Astrocyte (in vitro differentiated cells and primary cell): ENCODE measurements at regions not wholly inside any gene's neighbourhood (a gene's known extent, or its start where the extent isn't known, plus 50 kb on each side); places are given as distances from the start of the nearest gene placed in this dataset.

Experiments
- DNase-seq: peaks from one replicate; pipeline ENCODE4 v3.0.0-alpha.2; 2010; ENCODE audit warnings: low read depth
- FAIRE-seq: peaks from 2 replicates; lab custom pipeline; 2011; peaks lifted over from hg19 to GRCh38; lab: Jason Lieb, UNC
- H2AFZ ChIP-seq: 2 replicates; pipeline ENCODE4 v1.6.0; 2012; ENCODE audit warnings: low read depth, low read length, inconsistent platforms
- H3K27ac ChIP-seq: 2 replicates; pipeline ENCODE4 v1.5.1; 2011; ENCODE audit warnings: low read depth, low read length, inconsistent platforms
- H3K27me3 ChIP-seq: 2 replicates; pipeline ENCODE4 v1.6.0; 2011; ENCODE audit warnings: low read length, inconsistent platforms; ENCODE audit not compliant: insufficient read depth
- H3K36me3 ChIP-seq: 2 replicates; pipeline ENCODE4 v1.5.1; 2011; ENCODE audit warnings: low read length, inconsistent platforms; ENCODE audit not compliant: insufficient read depth
- H3K4me1 ChIP-seq: 2 replicates; pipeline ENCODE4 v1.5.1; 2011; ENCODE audit warnings: low read length, inconsistent platforms; ENCODE audit not compliant: insufficient read depth
- H3K4me2 ChIP-seq: 2 replicates; pipeline ENCODE4 v1.6.0; 2012; ENCODE audit warnings: low read length, inconsistent platforms
- H3K4me3 ChIP-seq: 2 replicates; pipeline ENCODE4 v1.5.1; 2011; ENCODE audit warnings: low read depth, mild to moderate bottlenecking, low read length, inconsistent platforms; ENCODE audit not compliant: insufficient read depth
- H3K79me2 ChIP-seq: 2 replicates; pipeline ENCODE4 v1.6.0; 2012; ENCODE audit warnings: mild to moderate bottlenecking, low read length, inconsistent platforms; ENCODE audit not compliant: insufficient read depth
- H3K9ac ChIP-seq: 2 replicates; pipeline ENCODE4 v1.6.0; 2012; ENCODE audit warnings: mild to moderate bottlenecking, low read length, inconsistent platforms
- H3K9me3 ChIP-seq: 2 replicates; pipeline ENCODE4 v1.5.1; 2012; ENCODE audit warnings: low read depth, mild to moderate bottlenecking, low read length, inconsistent platforms; ENCODE audit not compliant: insufficient read depth
- H4K20me1 ChIP-seq: 2 replicates; pipeline ENCODE4 v1.6.0; 2012; ENCODE audit warnings: low read length, inconsistent platforms; ENCODE audit not compliant: insufficient read depth
- H3K27ac Mint-ChIP-seq: one replicate; pipeline ENCODE4 v1.8.0; 2021; ENCODE audit warnings: mild to moderate bottlenecking, mixed read lengths; ENCODE audit not compliant: unreplicated experiment
- H3K27me3 Mint-ChIP-seq: one replicate; pipeline ENCODE4 v1.8.0; 2021; ENCODE audit warnings: low read depth, mixed read lengths; ENCODE audit not compliant: unreplicated experiment
- H3K36me3 Mint-ChIP-seq: one replicate; pipeline ENCODE4 v1.8.0; 2021; ENCODE audit warnings: low read depth, mixed read lengths; ENCODE audit not compliant: unreplicated experiment
- H3K4me1 Mint-ChIP-seq: one replicate; pipeline ENCODE4 v1.8.0; 2021; ENCODE audit warnings: low read depth, mixed read lengths; ENCODE audit not compliant: unreplicated experiment
- H3K4me3 Mint-ChIP-seq: one replicate; pipeline ENCODE4 v1.8.0; 2021; ENCODE audit warnings: mild to moderate bottlenecking, moderate library complexity, mixed read lengths; ENCODE audit not compliant: unreplicated experiment
- H3K9me3 Mint-ChIP-seq: one replicate; pipeline ENCODE4 v1.8.0; 2021; ENCODE audit warnings: mild to moderate bottlenecking, mixed read lengths; ENCODE audit not compliant: unreplicated experiment
- EZH2 ChIP-seq: IDR thresholded peaks from 2 replicates; pipeline ENCODE4 v1.6.1; 2012; ENCODE audit warnings: mild to moderate bottlenecking, low read length, inconsistent platforms; ENCODE audit not compliant: insufficient read depth
- TF ChIP-seq, protein P1 (sequence below): IDR thresholded peaks from 2 replicates; pipeline ENCODE4 v1.5.1; 2011; ENCODE audit warnings: low read depth, mild to moderate bottlenecking, inconsistent platforms, low read length, moderate library complexity; ENCODE audit not compliant: insufficient read depth

GRCh38 chr4:13986548-13986947, 359.0 kb upstream of the BOD1L1 start:
- peak overlapping the region; percentile 51 for H3K27ac ChIP-seq
- Mint-ChIP-seq H3K4me3 (no peak overlapping the region), H3K36me3 (no peaks in the 10 kb centered on the region), H3K9me3 (peaks cover 4% of the 10 kb centered on the region), H3K27me3 (peaks cover 30% of the 10 kb centered on the region), H3K4me1 (peaks cover 46% of the 10 kb centered on the region), H3K27ac (no peak overlapping the region)
- H3K36me3 ChIP-seq = no peaks in the 10 kb centered on the region
- FAIRE-seq (no peak), DNase-seq (no peak)
- no peak overlapping the region for H3K9ac ChIP-seq
- no peaks in the 10 kb centered on the region for H3K79me2 ChIP-seq
- H3K4me2 ChIP-seq = no peak overlapping the region
- no peaks in the 10 kb centered on the region for H3K9me3 ChIP-seq
- TF ChIP-seq, protein P1, sequence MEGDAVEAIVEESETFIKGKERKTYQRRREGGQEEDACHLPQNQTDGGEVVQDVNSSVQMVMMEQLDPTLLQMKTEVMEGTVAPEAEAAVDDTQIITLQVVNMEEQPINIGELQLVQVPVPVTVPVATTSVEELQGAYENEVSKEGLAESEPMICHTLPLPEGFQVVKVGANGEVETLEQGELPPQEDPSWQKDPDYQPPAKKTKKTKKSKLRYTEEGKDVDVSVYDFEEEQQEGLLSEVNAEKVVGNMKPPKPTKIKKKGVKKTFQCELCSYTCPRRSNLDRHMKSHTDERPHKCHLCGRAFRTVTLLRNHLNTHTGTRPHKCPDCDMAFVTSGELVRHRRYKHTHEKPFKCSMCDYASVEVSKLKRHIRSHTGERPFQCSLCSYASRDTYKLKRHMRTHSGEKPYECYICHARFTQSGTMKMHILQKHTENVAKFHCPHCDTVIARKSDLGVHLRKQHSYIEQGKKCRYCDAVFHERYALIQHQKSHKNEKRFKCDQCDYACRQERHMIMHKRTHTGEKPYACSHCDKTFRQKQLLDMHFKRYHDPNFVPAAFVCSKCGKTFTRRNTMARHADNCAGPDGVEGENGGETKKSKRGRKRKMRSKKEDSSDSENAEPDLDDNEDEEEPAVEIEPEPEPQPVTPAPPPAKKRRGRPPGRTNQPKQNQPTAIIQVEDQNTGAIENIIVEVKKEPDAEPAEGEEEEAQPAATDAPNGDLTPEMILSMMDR = no peak
- no peak for TF ChIP-seq EZH2
- H3K27me3 ChIP-seq = peaks cover 6% of the 10 kb centered on the region
- no peak overlapping the region for H3K4me3 ChIP-seq
- H4K20me1 ChIP-seq = no peaks in the 10 kb centered on the region
- no peak overlapping the region for H2AFZ ChIP-seq
- peaks cover 44% of the 10 kb centered on the region for H3K4me1 ChIP-seq

DNA sequence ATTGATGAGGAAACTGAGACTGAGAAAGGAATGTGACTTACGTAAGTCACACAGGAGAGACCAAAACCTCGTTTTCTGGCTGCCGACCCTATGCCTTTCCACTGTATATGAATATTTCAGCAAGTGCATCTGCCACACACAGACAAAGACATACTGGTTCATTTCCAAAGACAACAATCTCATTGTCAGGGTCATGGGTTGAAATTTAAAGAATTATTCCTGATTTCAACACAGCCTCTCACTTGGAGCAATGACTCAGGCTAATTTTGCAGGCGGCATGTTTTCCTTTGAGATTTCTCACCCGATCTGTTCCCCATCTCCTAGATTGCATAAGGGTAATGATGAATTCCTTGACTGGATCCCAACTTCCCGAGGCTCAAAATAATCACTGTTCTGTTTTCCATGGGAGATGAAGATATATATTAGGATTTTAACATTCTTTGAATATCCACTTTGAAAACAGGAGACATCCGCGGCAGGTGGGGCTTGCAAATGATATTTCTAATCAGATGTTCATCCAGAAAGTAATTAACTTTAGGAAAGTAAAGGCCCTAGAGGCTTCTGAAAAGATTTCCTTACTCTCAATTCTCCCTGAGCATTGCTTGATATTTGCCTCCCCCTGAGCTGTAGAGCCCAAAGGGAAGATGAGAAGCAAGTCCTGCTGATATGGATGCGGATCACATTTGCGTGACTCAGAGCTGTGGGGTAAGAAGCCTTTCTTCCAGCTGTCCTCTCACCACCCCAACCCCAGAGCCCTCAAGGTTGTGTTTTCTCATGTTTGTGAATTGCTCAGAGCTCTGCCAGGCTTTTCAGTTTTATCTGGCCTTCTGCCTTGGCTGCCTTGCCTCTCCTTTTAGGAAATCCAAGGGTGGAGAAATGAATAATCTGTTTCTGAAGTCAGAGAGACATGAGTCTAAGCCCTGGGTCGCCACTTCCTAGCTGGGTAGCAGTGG, 361.1 kb upstream of the BOD1L1 start:
- FAIRE-seq (peak; percentile 89), DNase-seq (peak; percentile 97)
- Histone ChIP-seq H4K20me1 (no peaks in the 10 kb centered on the region), H3K36me3 (no peaks in the 10 kb centered on the region), H3K27me3 (no peaks in the 10 kb centered on the region), H2AFZ (peak overlapping the region; percentile 12), H3K4me2 (peak overlapping the region; percentile 71), H3K9ac (peak overlapping the region; percentile 60), H3K9me3 (no peaks in the 10 kb centered on the region), H3K4me1 (peaks cover 43% of the 10 kb centered on the region), H3K4me3 (peak overlapping the region; percentile 27), H3K79me2 (no peaks in the 10 kb centered on the region), H3K27ac (peak overlapping the region; percentile 87)
- Mint-ChIP-seq H3K27me3 (peaks cover 11% of the 10 kb centered on the region), H3K9me3 (peaks cover 4% of the 10 kb centered on the region), H3K4me3 (no peak overlapping the region), H3K4me1 (peaks cover 54% of the 10 kb centered on the region), H3K27ac (peak overlapping the region; percentile 41), H3K36me3 (no peaks in the 10 kb centered on the region)
- TF ChIP-seq, protein P1 = no peak
- TF ChIP-seq EZH2 = no peak

DNA sequence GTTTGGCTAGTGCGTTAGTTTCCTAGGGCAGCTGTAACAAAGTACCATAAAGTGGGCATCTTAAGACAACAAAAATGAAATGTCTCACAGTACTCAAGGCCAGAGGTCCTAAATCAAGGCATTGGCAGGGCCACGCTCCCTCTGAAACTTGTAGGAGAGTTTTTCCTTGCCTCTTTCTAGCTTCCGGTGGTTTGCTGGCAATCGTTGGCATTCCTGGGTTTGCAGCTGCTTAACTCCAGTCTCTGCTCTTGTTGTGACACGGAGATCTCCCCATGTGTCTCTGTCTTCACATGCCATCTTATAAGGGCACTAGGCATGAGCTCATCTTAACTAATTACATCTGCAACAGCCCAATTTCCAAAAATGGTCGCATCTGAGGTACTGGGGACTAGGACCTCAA, 362.0 kb upstream of the BOD1L1 start:
- Mint-ChIP-seq H3K36me3 (no peaks in the 10 kb centered on the region), H3K27ac (no peak overlapping the region), H3K27me3 (peaks cover 3% of the 10 kb centered on the region), H3K4me3 (no peak overlapping the region), H3K4me1 (peaks cover 56% of the 10 kb centered on the region), H3K9me3 (no peaks in the 10 kb centered on the region)
- Histone ChIP-seq H3K4me1 (peaks cover 43% of the 10 kb centered on the region), H3K4me3 (peak overlapping the region; percentile 27), H4K20me1 (no peaks in the 10 kb centered on the region), H3K36me3 (no peaks in the 10 kb centered on the region), H3K9me3 (no peaks in the 10 kb centered on the region), H3K4me2 (peak overlapping the region; percentile 71), H3K27ac (peak overlapping the region; percentile 87), H3K9ac (peak overlapping the region; percentile 60), H3K79me2 (no peaks in the 10 kb centered on the region), H2AFZ (peak overlapping the region; percentile 12), H3K27me3 (no peaks in the 10 kb centered on the region)
- TF ChIP-seq, protein P1 = no peak
- TF ChIP-seq EZH2 = no peak
- FAIRE-seq = peak; percentile 13
- peak; percentile 45 for DNase-seq
